AG08395 (cell line): ENCODE measurements at regions not wholly inside any gene's neighbourhood (a gene's known extent, or its start where the extent isn't known, plus 50 kb on each side); places are given as distances from the start of the nearest gene placed in this dataset.
A peak's percentile ranks its signal among the peaks of the same experiment; 100 is the strongest.
"Not testable (repeated sequence)": the region's sequence is repeated elsewhere in the genome, so short reads cannot be mapped to it uniquely, and the experiment has no call there.

ENCODE experiments used
- DNase-seq: peaks from one replicate; pipeline ENCODE4 v3.0.0; 2012; ENCODE audit warnings: mixed read lengths, low spot score

- no peak for DNase-seq
These were observed 189.7 kb upstream of the RGS6 start for GRCh38 chr14:71742485-71742884.

GRCh38 chr14:71745072-71745471 is 187.2 kb upstream of the RGS6 start:
- no peak for DNase-seq

- DNase-seq = no peak
These were observed 184.0 kb upstream of the RGS6 start for GRCh38 chr14:71748196-71748595.

- DNase-seq = no peak
These were observed 182.5 kb upstream of the RGS6 start for GRCh38 chr14:71749613-71750238.

- DNase-seq = no peak
These were observed 181.0 kb upstream of the RGS6 start for GRCh38 chr14:71751264-71751663.

- DNase-seq = no peak
These were observed 180.0 kb upstream of the RGS6 start for GRCh38 chr14:71752111-71752738.

GRCh38 chr14:71753126-71753830 is 179.0 kb upstream of the RGS6 start:
- peak; percentile 87 for DNase-seq

- no peak for DNase-seq
These were observed 178.3 kb upstream of the RGS6 start for GRCh38 chr14:71753976-71754375.

- DNase-seq = no peak
These were observed 177.7 kb upstream of the RGS6 start for GRCh38 chr14:71754422-71755095.

- no peak for DNase-seq
These were observed 173.8 kb upstream of the RGS6 start for GRCh38 chr14:71758229-71758951.

- no peak for DNase-seq
These were observed 169.7 kb upstream of the RGS6 start for GRCh38 chr14:71762575-71762974.

GRCh38 chr14:71764701-71765382 is 167.4 kb upstream of the RGS6 start:
- DNase-seq = peak; percentile 25

- no peak for DNase-seq
These were observed 166.7 kb upstream of the RGS6 start for GRCh38 chr14:71765505-71765904.

- DNase-seq = no peak
These were observed 161.8 kb upstream of the RGS6 start for GRCh38 chr14:71770431-71770830.

GRCh38 chr14:71771421-71771820 is 160.8 kb upstream of the RGS6 start:
- not testable (repeated sequence) for DNase-seq

- not testable (repeated sequence) for DNase-seq
These were observed 160.2 kb upstream of the RGS6 start for GRCh38 chr14:71771996-71772395.

GRCh38 chr14:71773898-71774481 is 158.2 kb upstream of the RGS6 start:
- no peak for DNase-seq

GRCh38 chr14:71776471-71777360 is 155.5 kb upstream of the RGS6 start:
- no peak for DNase-seq

GRCh38 chr14:71780075-71780474 is 152.2 kb upstream of the RGS6 start:
- no peak for DNase-seq

GRCh38 chr14:71780822-71781221 is 151.4 kb upstream of the RGS6 start:
- no peak for DNase-seq
